Mammary epithelial cell (primary cell): ENCODE measurements at regions not wholly inside any gene's neighbourhood (a gene's known extent, or its start where the extent isn't known, plus 50 kb on each side); places are given as distances from the start of the nearest gene placed in this dataset.

Experiments
- CTCF ChIP-seq, 2 donors: IDR thresholded peaks in 1 of 2; conservative IDR thresholded peaks in 1 of 2; 2 replicates each; pipeline ENCODE4 v1.5.1; 2011 to 2012; ENCODE audit warnings: inconsistent platforms in 2 of 2, low read length in 2 of 2, mild to moderate bottlenecking in 2 of 2, control low read depth in 1 of 2, low read depth in 1 of 2; ENCODE audit not compliant: insufficient read depth in 1 of 2; ENCODE audit errors: extremely low read depth in 1 of 2
- EZH2 ChIP-seq: IDR thresholded peaks from 2 replicates; pipeline ENCODE4 v1.6.1; 2012; ENCODE audit warnings: low read length, inconsistent platforms, borderline replicate concordance

- TF ChIP-seq CTCF (conservative IDR thresholded peaks at IDR 0.05 in 1 of 2, IDR thresholded peaks at IDR 0.05 in 1 of 2; ENCODE audit: extremely low read depth in 1 of 2, insufficient read depth in 1 of 2, low read depth in 1 of 2, low read length in 2 of 2) (no peak), EZH2 (no peak)
These were observed 212.1 kb upstream of the P2RY1 start for GRCh38 chr3:152622811-152623167.
